AG09309 (cell line): ENCODE measurements at regions not wholly inside any gene's neighbourhood (a gene's known extent, or its start where the extent isn't known, plus 50 kb on each side); places are given as distances from the start of the nearest gene placed in this dataset.

Experiments used
- DNase-seq: peaks from one replicate; pipeline ENCODE4 v3.0.0-alpha.2; 2010; ENCODE audit warnings: low read depth
- H3K4me3 ChIP-seq: 2 replicates; pipeline ENCODE4 v1.5.1; 2011; ENCODE audit warnings: mild to moderate bottlenecking, low read depth, low read length, moderate library complexity; ENCODE audit not compliant: control insufficient read depth
- CTCF ChIP-seq: IDR thresholded peaks from 2 replicates; pipeline ENCODE4 v1.5.1; 2011; ENCODE audit warnings: mild to moderate bottlenecking, low read depth, low read length, inconsistent platforms; ENCODE audit not compliant: insufficient read depth, control insufficient read depth; ENCODE audit errors: missing control alignments

GRCh38 chr6:9405369-9405768, 970.0 kb upstream of the SLC35B3 start:
- H3K4me3 ChIP-seq = no peak overlapping the region
- peak; percentile 46 for DNase-seq
- TF ChIP-seq CTCF = no peak

- DNase-seq = no peak
- H3K4me3 ChIP-seq = no peak overlapping the region
- no peak for TF ChIP-seq CTCF
Observed at GRCh38 chr6:9404351-9405146, 969.2 kb upstream of the SLC35B3 start.

- no peak for TF ChIP-seq CTCF
- no peak overlapping the region for H3K4me3 ChIP-seq
- no peak for DNase-seq
Observed at GRCh38 chr6:9403736-9404135, 968.4 kb upstream of the SLC35B3 start.

GRCh38 chr6:9401960-9402359, 966.6 kb upstream of the SLC35B3 start:
- no peak for TF ChIP-seq CTCF
- H3K4me3 ChIP-seq = no peak overlapping the region
- no peak for DNase-seq

GRCh38 chr6:9399916-9400315, 964.6 kb upstream of the SLC35B3 start:
- no peak overlapping the region for H3K4me3 ChIP-seq
- no peak for DNase-seq
- no peak for TF ChIP-seq CTCF

- no peak for DNase-seq
- no peak for TF ChIP-seq CTCF
- H3K4me3 ChIP-seq = no peak overlapping the region
Observed at GRCh38 chr6:9398767-9399373, 963.5 kb upstream of the SLC35B3 start.
